Brain microvascular endothelial cell (primary cell): ENCODE measurements at regions not wholly inside any gene's neighbourhood (a gene's known extent, or its start where the extent isn't known, plus 50 kb on each side); places are given as distances from the start of the nearest gene placed in this dataset.

ENCODE experiments used
- DNase-seq: peaks from one replicate; pipeline ENCODE4 v3.0.0-alpha.2; 2020
- H3K27ac ChIP-seq: fragments of 250-450 bp; sonication (Bioruptor Pico); 2 replicates; pipeline ENCODE4 v1.5.1; 2020; ENCODE audit warnings: mild to moderate bottlenecking, moderate library complexity
- H3K27me3 ChIP-seq: fragments of 250-450 bp; sonication (Bioruptor Pico); replicated peaks from 2 replicates; pipeline ENCODE4 v1.5.1; 2020; ENCODE audit warnings: mild to moderate bottlenecking
- H3K36me3 ChIP-seq: fragments of 250-450 bp; sonication (Bioruptor Pico); replicated peaks from 2 replicates; pipeline ENCODE4 v1.5.1; 2020; ENCODE audit warnings: mild to moderate bottlenecking
- H3K4me3 ChIP-seq: 2 replicates; pipeline ENCODE4 v1.5.1; 2011; ENCODE audit warnings: low read depth, mild to moderate bottlenecking, control low read depth, low read length, moderate library complexity
- CTCF ChIP-seq: IDR thresholded peaks from 2 replicates; pipeline ENCODE4 v1.5.1; 2011; ENCODE audit warnings: low read depth, mild to moderate bottlenecking, moderate library complexity, low read length, control low read depth, inconsistent platforms; ENCODE audit errors: missing control alignments
- in situ Hi-C: cut with HindIII; loops from 2 replicates; pipeline ENCODE4 v1.10.0; 2017; ENCODE audit warnings: low sequenced_read_pairs, low pct_ligation_motif_present

GRCh38 chr14:97293659-97294058 lies 496.5 kb downstream of the VRK1 start:
- Histone ChIP-seq H3K4me3 (no peak overlapping the region), H3K27me3 (no peaks in the 10 kb centered on the region), H3K27ac (no peak overlapping the region), H3K36me3 (no peaks in the 10 kb centered on the region)
- TF ChIP-seq CTCF = no peak
- DNase-seq = no peak
- in situ Hi-C loops = no loop called here

- no peak for TF ChIP-seq CTCF
- H3K27ac ChIP-seq = no peak overlapping the region
- no peak overlapping the region for H3K4me3 ChIP-seq
- H3K27me3 ChIP-seq = no peaks in the 10 kb centered on the region
- no peak for DNase-seq
- in situ Hi-C loops = no loop called here
- no peaks in the 10 kb centered on the region for H3K36me3 ChIP-seq
These were observed 498.0 kb downstream of the VRK1 start for GRCh38 chr14:97295108-97295710.

DNA sequence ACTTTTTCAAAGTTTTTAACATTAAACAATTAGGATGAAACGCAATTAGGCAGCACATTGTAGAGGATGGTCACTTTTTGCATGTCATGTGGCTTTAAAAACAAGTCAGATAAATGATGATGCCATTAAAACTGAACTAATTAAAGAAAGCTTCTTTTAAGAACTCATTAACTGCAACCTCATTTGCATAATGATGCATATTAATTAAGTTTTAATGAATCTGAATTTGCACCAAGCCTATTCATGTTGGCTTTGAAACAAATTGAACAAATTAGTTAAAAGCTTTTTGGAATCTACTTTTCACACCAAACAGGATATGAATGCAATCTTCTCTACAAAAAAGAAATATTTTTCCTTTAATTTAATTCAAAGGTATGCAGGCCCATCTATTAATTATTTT lies 499.0 kb downstream of the VRK1 start:
- no peak for DNase-seq
- no peak overlapping the region for H3K27ac ChIP-seq
- H3K27me3 ChIP-seq = no peaks in the 10 kb centered on the region
- no peak overlapping the region for H3K4me3 ChIP-seq
- in situ Hi-C loops = no loop called here
- no peak for TF ChIP-seq CTCF
- no peaks in the 10 kb centered on the region for H3K36me3 ChIP-seq

DNA sequence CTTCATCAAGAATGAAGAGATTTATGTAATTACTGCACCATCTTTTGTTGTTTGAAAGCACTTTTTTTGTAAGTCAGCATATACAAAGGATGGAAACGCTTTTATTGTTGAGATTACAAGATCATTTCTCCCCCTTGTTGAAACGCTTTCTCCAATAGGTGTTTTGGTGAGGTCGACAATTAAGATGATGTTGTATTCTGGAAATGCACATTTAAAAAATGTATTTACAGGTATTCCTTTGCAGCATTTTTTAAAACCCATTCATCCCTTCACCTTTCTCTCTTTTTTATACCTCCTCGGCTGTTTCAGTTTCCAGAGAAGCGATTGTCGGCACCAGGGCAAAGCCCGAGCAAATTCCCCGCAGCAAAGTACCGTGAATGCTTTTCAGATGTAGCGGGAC lies 499.9 kb downstream of the VRK1 start:
- Histone ChIP-seq H3K4me3 (no peak overlapping the region), H3K27ac (no peak overlapping the region), H3K27me3 (no peaks in the 10 kb centered on the region), H3K36me3 (no peaks in the 10 kb centered on the region)
- in situ Hi-C loops = no loop called here
- no peak for DNase-seq
- no peak for TF ChIP-seq CTCF

- no peak overlapping the region for H3K27ac ChIP-seq
- no peak overlapping the region for H3K4me3 ChIP-seq
- no peaks in the 10 kb centered on the region for H3K27me3 ChIP-seq
- H3K36me3 ChIP-seq = no peaks in the 10 kb centered on the region
- DNase-seq = no peak
- TF ChIP-seq CTCF = no peak
- in situ Hi-C loops = no loop called here
These were observed 501.1 kb downstream of the VRK1 start for GRCh38 chr14:97298331-97298730.

DNA sequence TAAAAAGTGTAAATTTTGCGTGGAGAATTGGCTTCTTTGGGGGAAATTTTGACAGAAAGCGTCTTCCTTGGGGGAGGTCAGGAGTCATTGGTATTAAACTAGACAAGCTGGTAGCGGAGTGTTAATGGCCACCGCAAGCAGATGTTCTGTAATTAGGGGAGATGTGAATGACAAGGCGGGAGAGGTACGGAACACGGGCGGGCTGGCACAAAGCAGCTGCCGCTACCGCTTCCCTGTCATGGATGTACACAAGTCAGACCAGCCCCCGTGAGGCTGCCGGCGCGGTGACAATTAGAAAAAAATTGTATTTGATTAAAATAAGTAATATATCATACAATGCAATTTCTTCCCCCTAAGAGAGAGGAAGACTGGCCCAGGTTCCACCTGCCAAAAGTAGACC lies 501.6 kb downstream of the VRK1 start:
- no peak for DNase-seq
- H3K36me3 ChIP-seq = no peaks in the 10 kb centered on the region
- H3K27me3 ChIP-seq = no peaks in the 10 kb centered on the region
- H3K4me3 ChIP-seq = no peak overlapping the region
- in situ Hi-C loops = no loop called here
- no peak for TF ChIP-seq CTCF
- H3K27ac ChIP-seq = no peak overlapping the region
